GM12878 (cell line): ENCODE measurements at regions not wholly inside any gene's neighbourhood (a gene's known extent, or its start where the extent isn't known, plus 50 kb on each side); places are given as distances from the start of the nearest gene placed in this dataset.

Source experiments
- ATAC-seq: fragments of 200-7000 bp; cut with Tn5 transposase; 3 replicates; pipeline ENCODE4 v1.9.1; 2020; ENCODE audit warnings: mild to moderate bottlenecking, moderate library complexity
- BruUV-seq: library from RNA; stranded (reverse); fragments of 400-500 nt; replicated peaks from 2 replicates; lab custom pipeline; 2021; lab: Mats Ljungman, UMichigan
- CTCF ChIA-PET: fragments of 300-600 bp; sonication (Branson Sonifier 250); formaldehyde crosslinking; extraction: SDS; loops from one replicate; lab custom pipeline; 2021; ENCODE audit warnings: inconsistent platforms; lab: Yijun Ruan, JAX
- POLR2A ChIA-PET: fragments of 350-600 bp; formaldehyde crosslinking; extraction: SDS; loops from one replicate; lab custom pipeline; 2021; ENCODE audit warnings: inconsistent platforms; lab: Charles Lee
- RAD21 ChIA-PET: fragments of 300-600 bp; sonication (Branson Sonifier 250); formaldehyde crosslinking; loops from one replicate; lab custom pipeline; 2023; ENCODE audit warnings: antibody characterized with exemption; ENCODE audit not compliant: unreplicated experiment; lab: Charles Lee
- SMC1A ChIA-PET: fragments of 300-600 bp; sonication (Branson Sonifier 250); formaldehyde crosslinking; loops from one replicate; lab custom pipeline; 2023; ENCODE audit not compliant: unreplicated experiment, uncharacterized antibody; lab: Charles Lee
- DNase-seq: peaks from one replicate; pipeline ENCODE4 v3.0.0-alpha.2; 2011; ENCODE audit warnings: low read depth, low spot score
- FAIRE-seq: peaks from 3 replicates; lab custom pipeline; 2011; peaks lifted over from hg19 to GRCh38; lab: Jason Lieb, UNC
- H2AFZ ChIP-seq: 2 replicates; pipeline ENCODE4 v1.6.0; 2011; ENCODE audit warnings: low read depth, low read length, control low read depth; ENCODE audit not compliant: control insufficient read depth
- H3K27ac ChIP-seq: 2 replicates; pipeline ENCODE4 v1.5.1; 2011; ENCODE audit warnings: control low read depth; ENCODE audit not compliant: control insufficient read depth, insufficient read depth
- H3K27me3 ChIP-seq, 2 experiments: replicated peaks in 1 of 2; 2 replicates each; pipeline versions ENCODE4 v1.6.0 to v1.6.1; 2011; ENCODE audit warnings: low read length in 1 of 2; ENCODE audit not compliant: control insufficient read depth in 2 of 2, insufficient read depth in 2 of 2
- H3K36me3 ChIP-seq, 2 experiments: 2 replicates each; pipeline ENCODE4 v1.5.1; 2011; ENCODE audit warnings: low read length in 1 of 2; ENCODE audit not compliant: control insufficient read depth in 2 of 2, insufficient read depth in 2 of 2
- H3K4me1 ChIP-seq: 2 replicates; pipeline ENCODE4 v1.6.1; 2011; ENCODE audit warnings: mild to moderate bottlenecking, low read length, moderate library complexity, mixed read lengths; ENCODE audit not compliant: control insufficient read depth, insufficient read depth
- H3K4me2 ChIP-seq: 2 replicates; pipeline ENCODE4 v1.6.0; 2011; ENCODE audit warnings: control low read depth; ENCODE audit not compliant: control insufficient read depth, insufficient read depth
- H3K4me3 ChIP-seq: fragments of 200-600 bp; sonication (generic); 2 replicates; pipeline ENCODE4 v1.5.1; 2016
- H3K79me2 ChIP-seq: 2 replicates; pipeline ENCODE4 v1.6.0; 2011; ENCODE audit warnings: low read length; ENCODE audit not compliant: control insufficient read depth, insufficient read depth
- H3K9ac ChIP-seq: 2 replicates; pipeline ENCODE4 v1.8.0; 2011; ENCODE audit warnings: low read length, control low read depth, mixed read lengths; ENCODE audit not compliant: control insufficient read depth, insufficient read depth
- H3K9me3 ChIP-seq: replicated peaks from 3 replicates; pipeline ENCODE4 v1.5.1; 2011; ENCODE audit warnings: mild to moderate bottlenecking, low read length; ENCODE audit not compliant: control insufficient read depth, insufficient read depth
- H4K20me1 ChIP-seq: 2 replicates; pipeline ENCODE4 v1.6.0; 2011; ENCODE audit not compliant: control insufficient read depth, insufficient read depth
- CBFB ChIP-seq: IDR thresholded peaks from 2 replicates; pipeline ENCODE4 v1.6.1; 2016; ENCODE audit warnings: antibody characterized with exemption, low read depth
- CBX5 ChIP-seq: sonication (generic); IDR thresholded peaks from 2 replicates; pipeline ENCODE4 v1.6.1; 2016; ENCODE audit warnings: low read depth, moderate library complexity, mild to moderate bottlenecking, inconsistent platforms
- CREB1 ChIP-seq: IDR thresholded peaks from 2 replicates; pipeline ENCODE4 v1.6.1; 2012; ENCODE audit warnings: low read depth, mild to moderate bottlenecking, inconsistent platforms
- ESRRA ChIP-seq: IDR thresholded peaks from 2 replicates; pipeline ENCODE4 v1.6.1; 2012; ENCODE audit warnings: mild to moderate bottlenecking, low read length, improper control_type of control experiment
- FOXM1 ChIP-seq: IDR thresholded peaks from 2 replicates; pipeline ENCODE4 v1.6.1; 2012; ENCODE audit warnings: low read depth, mild to moderate bottlenecking, inconsistent platforms, low read length, moderate library complexity
- HCFC1 ChIP-seq: fragments of 150-350 bp; IDR thresholded peaks from 2 replicates; pipeline ENCODE4 v1.6.1; 2014; ENCODE audit warnings: low read length
- KAT2A ChIP-seq: conservative IDR thresholded peaks from 2 replicates; pipeline ENCODE4 v1.6.1; 2011; ENCODE audit warnings: low read depth, low read length; ENCODE audit not compliant: control insufficient read depth
- MEF2A ChIP-seq: IDR thresholded peaks from 2 replicates; pipeline ENCODE4 v1.6.1; 2011; ENCODE audit warnings: low read depth, mild to moderate bottlenecking, low read length, moderate library complexity; ENCODE audit not compliant: insufficient read depth
- MTA3 ChIP-seq: IDR thresholded peaks from 2 replicates; pipeline ENCODE4 v1.6.1; 2012; ENCODE audit warnings: low read length, inconsistent platforms, borderline replicate concordance
- MYB ChIP-seq: fragments of 150-350 bp; IDR thresholded peaks from 2 replicates; pipeline ENCODE4 v1.6.1; 2014; ENCODE audit warnings: mild to moderate bottlenecking, low read depth, low read length, borderline replicate concordance
- RCOR1 ChIP-seq: conservative IDR thresholded peaks from 2 replicates; pipeline ENCODE4 v1.6.1; 2012; ENCODE audit warnings: low read depth, low read length, improper control_type of control experiment
- SIN3A ChIP-seq: IDR thresholded peaks from 2 replicates; pipeline ENCODE4 v1.6.1; 2012; ENCODE audit warnings: low read depth, low read length, improper control_type of control experiment
- ZNF384 ChIP-seq: IDR thresholded peaks from 2 replicates; pipeline ENCODE4 v1.6.1; 2012; ENCODE audit warnings: low read depth, mild to moderate bottlenecking, low read length, improper control_type of control experiment, borderline replicate concordance
- WGBS: methylation state at CpG from one replicate; pipeline ENCODE4 v1.1.6; 2016; ENCODE audit warnings: low lambda C conversion rate; ENCODE audit not compliant: insufficient replicate concordance, insufficient coverage; ENCODE audit errors: missing lambda C conversion rate; 5-methylcytosine and 5-hydroxymethylcytosine counted together
- in situ Hi-C: fragments of 300-500 bp; cut with MboI; formaldehyde crosslinking; loops from 9 replicates; pipeline ENCODE4 v1.14.3; 2018; ENCODE audit warnings: mixed read lengths
- intact Hi-C: fragments of 100-400 bp; cut with micrococcal nuclease; formaldehyde crosslinking; loops from one replicate; pipeline ENCODE4 v1.14.2; 2022; ENCODE audit not compliant: unreplicated experiment
- TF ChIP-seq, protein P1 (sequence below): fragments of 450-650 bp; IDR thresholded peaks from 2 replicates; pipeline ENCODE4 v1.6.1; 2016; ENCODE audit warnings: mild to moderate bottlenecking

- no peak for FAIRE-seq
- Histone ChIP-seq H3K4me2 (no peak overlapping the region), H2AFZ (no peak overlapping the region), H3K36me3 (no peaks in the 10 kb centered on the region), H3K4me3 (no peak overlapping the region), H3K9me3 (peaks cover 10% of the 10 kb centered on the region), H3K4me1 (no peaks in the 10 kb centered on the region), H3K27ac (no peak overlapping the region), H3K79me2 (no peaks in the 10 kb centered on the region), H3K27me3 (no peaks in the 10 kb centered on the region), H3K9ac (no peak overlapping the region), H4K20me1 (no peaks in the 10 kb centered on the region)
- in situ Hi-C loops (no loop called here), intact Hi-C loops (no loop called here)
- DNase-seq = no peak
- 54% methylated on average over 7 of the region's 7 CpGs for WGBS
- ChIA-PET RAD21 (no interaction called here), POLR2A (no interaction called here), CTCF (no interaction called here), SMC1A (no interaction called here)
- no peak for TF ChIP-seq SIN3A
- TF ChIP-seq CBX5 = 0 out of 2 replicates have a peak, but pooled peaks have one; percentile 67
- ATAC-seq = no peak
- BruUV-seq = no TSS peak
Measured at GRCh38 chr15:62262305-62262941, 97.3 kb upstream of the C2CD4B start.

- POLR2A ChIA-PET = interaction anchor here (0.6 kb wide), 1 partner anchor 321 kb away, joined by 4 read pairs; no protein-coding TSS in a partner anchor
- H3K4me1 ChIP-seq = no peaks in the 10 kb centered on the region
- in situ Hi-C loops = no loop called here
- no peaks in the 10 kb centered on the region for H4K20me1 ChIP-seq
- H2AFZ ChIP-seq = no peak overlapping the region
- H3K79me2 ChIP-seq = no peaks in the 10 kb centered on the region
- RAD21 ChIA-PET = no interaction called here
- no peak overlapping the region for H3K9ac ChIP-seq
- H3K27me3 ChIP-seq = no peaks in the 10 kb centered on the region
- peaks cover 10% of the 10 kb centered on the region for H3K9me3 ChIP-seq
- H3K4me2 ChIP-seq = no peak overlapping the region
- no peak overlapping the region for H3K4me3 ChIP-seq
- DNase-seq (no peak), ATAC-seq (no peak), FAIRE-seq (no peak)
- intact Hi-C loops = no loop called here
- H3K27ac ChIP-seq = no peak overlapping the region
- no TSS peak for BruUV-seq
- TF ChIP-seq MEF2A (no peak), ESRRA (no peak), RCOR1 (no peak), KAT2A (no peak), MYB (no peak), HCFC1 (no peak), FOXM1 (no peak), MTA3 (no peak), CBFB (no peak), CREB1 (no peak), ZNF384 (no peak)
- TF ChIP-seq, protein P1, sequence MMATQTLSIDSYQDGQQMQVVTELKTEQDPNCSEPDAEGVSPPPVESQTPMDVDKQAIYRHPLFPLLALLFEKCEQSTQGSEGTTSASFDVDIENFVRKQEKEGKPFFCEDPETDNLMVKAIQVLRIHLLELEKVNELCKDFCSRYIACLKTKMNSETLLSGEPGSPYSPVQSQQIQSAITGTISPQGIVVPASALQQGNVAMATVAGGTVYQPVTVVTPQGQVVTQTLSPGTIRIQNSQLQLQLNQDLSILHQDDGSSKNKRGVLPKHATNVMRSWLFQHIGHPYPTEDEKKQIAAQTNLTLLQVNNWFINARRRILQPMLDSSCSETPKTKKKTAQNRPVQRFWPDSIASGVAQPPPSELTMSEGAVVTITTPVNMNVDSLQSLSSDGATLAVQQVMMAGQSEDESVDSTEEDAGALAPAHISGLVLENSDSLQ = no peak
- H3K36me3 ChIP-seq = no peaks in the 10 kb centered on the region
- CTCF ChIA-PET = interaction anchor here (0.8 kb wide), 1 partner anchor 10 kb away, joined by 3 read pairs; no protein-coding TSS in a partner anchor
- SMC1A ChIA-PET = no interaction called here
Measured at GRCh38 chr15:62264196-62264595, 99.1 kb upstream of the C2CD4B start.
